SKM-1 treated with dmso at 0.1 percent for 144 hours (cell line): ENCODE measurements at regions not wholly inside any gene's neighbourhood (a gene's known extent, or its start where the extent isn't known, plus 50 kb on each side); places are given as distances from the start of the nearest gene placed in this dataset.

ENCODE experiments used
- DNase-seq: peaks from one replicate; lab custom pipeline; 2025; ENCODE audit not compliant: unreplicated experiment; lab: John Stamatoyannopoulos, UW

DNA sequence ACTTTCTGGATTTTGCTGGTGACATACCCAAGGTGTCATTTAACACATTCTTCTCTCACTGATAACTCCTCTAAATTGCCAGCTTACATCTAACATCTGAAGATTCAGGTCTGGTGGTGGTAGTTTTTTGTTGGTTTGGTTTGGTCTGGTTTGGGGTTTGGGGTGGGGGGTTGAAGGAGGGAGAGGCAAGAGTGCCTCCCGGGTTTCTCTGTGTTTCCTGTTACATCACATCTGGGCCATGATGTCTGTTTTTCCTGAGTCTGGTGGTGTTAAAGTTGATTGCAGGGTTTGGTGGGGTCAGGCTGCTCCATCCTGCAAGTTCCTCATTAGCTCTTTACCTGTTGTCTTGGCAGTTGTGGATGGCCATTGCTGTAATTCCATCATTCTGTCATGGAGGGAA, 155.8 kb upstream of the UBL3 start:
- peak; percentile 14 for DNase-seq

DNA sequence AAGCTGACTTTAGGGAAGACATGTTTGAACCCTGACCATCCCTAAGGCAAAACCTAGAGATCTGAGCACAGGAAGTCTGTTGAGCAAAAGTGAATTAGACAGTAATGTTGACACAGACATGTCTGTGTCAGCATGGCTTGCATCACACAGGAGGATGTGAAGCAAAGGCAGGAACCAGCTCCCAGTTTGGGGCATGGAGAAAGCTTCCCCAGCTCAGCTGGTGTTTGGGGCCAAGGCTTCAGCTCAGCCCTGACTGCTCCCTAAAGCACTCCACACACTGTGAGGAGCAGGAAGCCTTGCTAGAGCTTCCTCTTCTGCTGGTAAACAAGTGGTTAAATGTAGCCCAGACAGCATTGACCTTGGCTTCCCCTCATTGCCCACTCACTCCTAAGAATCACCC, 153.8 kb upstream of the UBL3 start:
- DNase-seq: peak; percentile 75

DNA sequence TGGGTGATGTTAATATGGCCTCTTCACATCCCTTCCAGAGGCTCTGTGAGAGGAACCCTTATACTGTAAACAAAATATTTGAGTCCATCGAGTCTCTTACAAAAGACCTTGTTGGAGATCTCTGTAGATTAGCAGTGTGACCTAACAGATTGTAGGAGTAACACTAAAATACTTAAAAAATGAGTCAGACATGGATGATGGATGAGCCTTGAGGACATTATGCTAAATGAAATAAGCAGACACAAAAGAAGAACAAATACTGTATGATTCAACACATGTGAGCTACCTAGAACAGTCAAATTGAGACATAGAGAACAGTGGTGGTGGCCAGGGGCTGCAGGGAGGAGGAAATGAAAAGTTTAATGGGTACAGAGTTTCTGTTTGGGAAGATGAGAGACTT, 152.2 kb upstream of the UBL3 start:
- DNase-seq: no peak

DNA sequence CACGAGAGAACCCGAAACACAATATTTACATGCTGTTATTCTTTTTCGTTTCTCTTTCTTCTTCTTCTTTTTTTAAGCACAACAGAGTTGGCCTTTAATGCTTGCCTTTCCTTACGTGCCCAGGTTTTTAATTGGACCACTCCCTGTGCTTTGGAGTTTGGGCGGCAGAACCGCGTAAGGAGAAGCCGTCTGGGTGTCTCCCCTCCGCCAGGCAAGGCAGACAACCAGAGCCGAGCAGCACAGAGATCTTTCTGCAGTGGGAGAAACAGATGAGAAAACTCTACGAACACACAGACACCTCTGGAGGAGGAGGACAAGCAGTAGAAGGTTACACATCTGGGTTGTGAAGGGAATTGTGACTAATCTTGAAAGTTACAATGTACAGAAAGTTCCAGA, 150.0 kb upstream of the UBL3 start:
- DNase-seq: no peak

DNA sequence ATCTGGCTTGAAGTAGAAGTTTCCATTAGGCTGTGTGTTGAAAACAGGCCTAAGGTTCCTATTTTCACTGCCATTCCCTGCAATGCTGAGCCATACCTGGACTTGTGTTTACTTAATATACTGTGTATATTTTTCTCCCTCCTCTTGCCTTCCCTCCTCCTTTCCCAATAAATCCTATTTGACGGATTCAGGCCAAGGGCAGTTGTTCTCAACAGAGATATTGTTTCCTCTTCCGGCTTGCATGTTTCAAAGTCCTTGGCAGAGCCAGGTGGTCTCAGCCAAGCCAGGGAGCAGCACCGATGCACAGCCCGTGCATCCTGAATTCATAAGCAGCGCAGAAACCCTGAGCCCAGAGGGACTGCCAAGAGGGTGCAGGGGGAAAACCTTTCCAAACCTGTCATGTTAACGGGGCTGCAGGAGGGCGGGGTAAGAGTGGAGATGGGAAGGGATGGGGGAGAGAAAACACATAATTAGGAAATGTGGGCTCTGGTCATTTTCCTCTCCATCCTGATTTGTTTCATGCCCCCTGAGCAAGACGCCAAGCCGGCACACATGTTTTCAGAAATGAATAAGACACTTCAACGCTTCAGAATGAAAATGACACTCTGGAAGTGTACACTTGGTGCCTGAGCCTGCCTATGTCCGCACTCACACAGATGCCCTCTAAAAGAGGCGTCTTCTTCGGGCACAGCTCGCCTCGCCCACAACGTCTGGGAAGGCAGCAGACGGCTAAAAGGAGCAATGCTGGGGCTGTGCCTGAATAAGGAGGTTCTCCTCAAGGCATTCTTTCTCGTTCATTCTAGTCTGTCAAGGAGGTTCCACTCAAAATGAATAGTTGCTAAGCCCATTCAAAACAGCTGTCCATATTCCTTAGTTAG, 149.3 kb upstream of the UBL3 start:
- DNase-seq: no peak

DNA sequence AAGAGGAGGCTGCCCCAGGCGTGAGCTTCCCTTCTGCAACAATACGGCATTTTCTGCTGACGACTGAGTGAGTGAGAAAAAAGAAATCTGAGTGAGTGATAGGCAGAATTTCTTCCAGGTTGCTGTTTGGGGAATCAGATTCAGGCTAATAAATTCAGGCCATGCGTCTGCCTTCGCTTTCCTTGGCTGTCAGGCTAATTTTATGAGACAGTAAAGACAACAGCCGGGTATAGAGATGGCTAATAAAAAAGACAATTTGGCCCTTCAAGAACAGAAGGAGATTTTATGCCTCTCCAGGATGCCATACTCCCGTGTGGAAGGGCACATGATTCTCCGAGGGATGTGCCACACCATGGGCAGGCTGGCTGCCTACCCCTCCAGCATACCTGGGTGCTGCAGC, 145.9 kb upstream of the UBL3 start:
- no peak for DNase-seq

DNA sequence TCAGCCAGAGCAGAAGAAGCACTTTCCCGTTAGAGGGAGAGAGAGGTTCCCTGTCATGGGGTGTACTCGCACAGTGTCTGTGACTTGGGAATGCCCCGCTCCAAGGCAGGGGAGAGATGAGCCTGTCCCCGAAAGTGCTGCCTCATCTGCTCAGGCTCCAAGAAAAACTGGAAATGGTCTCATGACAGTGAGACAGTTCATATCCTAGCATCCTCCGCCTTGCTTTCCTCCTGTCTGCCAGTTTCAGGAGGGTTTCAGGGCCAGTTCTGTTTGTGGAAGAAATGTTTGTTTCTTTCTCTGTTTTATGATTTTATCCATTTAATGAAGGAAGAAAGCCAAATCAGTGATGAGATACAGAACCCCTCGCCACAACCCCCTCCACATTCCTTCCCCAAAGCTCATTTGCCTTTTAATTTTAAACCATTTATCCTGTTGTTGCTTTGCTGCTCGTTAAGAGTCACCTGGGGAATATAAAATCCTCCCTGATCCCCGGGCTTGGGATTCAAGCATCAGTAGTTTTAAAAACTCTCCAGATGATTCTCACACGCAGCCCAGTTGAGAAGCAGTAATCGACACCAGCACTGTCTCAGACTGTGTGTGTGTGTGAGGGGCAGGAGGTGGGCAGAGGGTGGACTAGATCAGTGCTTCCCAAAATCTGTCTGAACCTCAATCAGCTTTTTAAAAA, 144.6 kb upstream of the UBL3 start:
- DNase-seq: no peak

DNA sequence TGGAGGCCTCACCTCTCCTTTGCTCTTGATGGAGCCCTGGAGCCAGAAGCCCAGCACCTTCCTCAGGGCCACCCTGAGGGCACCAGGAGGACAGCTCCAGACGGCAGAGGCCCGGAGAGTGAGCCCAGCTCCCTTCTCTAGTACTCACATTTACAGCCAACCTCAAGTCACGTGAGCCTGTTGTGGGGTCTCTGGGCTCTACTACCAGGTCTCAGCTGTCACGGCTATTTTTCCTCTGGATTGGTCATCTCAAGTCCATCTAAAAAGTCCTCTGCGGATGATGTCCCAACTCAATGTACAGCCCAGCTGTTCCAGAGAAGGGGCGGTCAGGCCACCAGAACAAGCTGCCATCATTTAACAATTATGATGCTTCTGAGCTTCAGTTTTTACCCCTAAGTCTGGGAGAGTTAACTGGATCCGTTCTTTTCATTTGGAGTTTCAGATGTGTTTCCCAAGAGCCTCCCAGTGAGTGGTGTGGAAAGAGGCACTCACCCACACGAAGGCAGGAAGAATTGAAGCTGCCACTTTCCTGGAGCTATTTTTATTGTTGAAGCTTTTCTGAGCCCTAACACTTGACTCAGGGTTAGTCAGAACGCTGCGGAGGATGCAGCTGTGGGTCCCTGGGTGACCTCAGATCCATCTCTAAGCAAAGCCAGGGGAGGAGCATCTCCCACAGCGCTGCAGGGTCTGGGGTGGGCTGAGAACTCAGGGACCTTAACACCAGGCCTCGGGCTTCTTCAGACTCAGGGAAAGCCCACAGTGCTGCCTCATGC, 143.5 kb upstream of the UBL3 start:
- no peak for DNase-seq

DNA sequence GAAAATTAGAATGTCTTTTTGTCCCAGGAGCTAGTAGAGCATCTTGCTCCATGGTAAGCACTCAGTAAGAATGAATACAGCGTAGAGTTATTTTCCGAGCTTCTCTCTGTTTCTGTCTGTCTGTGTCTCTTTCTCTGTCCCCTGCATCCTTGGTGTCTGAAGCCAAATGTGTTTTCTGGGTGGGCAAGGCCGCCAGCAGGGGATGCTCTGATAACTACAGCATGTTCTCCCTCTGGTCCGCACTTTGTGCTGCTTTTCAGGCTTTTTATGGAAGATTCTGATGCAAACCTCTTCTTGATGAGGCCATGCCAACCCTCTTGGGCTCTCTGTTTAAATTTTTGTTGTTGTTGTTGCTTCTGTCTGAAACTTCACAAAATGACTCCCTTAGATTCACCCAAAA, 142.8 kb upstream of the UBL3 start:
- DNase-seq: no peak

DNA sequence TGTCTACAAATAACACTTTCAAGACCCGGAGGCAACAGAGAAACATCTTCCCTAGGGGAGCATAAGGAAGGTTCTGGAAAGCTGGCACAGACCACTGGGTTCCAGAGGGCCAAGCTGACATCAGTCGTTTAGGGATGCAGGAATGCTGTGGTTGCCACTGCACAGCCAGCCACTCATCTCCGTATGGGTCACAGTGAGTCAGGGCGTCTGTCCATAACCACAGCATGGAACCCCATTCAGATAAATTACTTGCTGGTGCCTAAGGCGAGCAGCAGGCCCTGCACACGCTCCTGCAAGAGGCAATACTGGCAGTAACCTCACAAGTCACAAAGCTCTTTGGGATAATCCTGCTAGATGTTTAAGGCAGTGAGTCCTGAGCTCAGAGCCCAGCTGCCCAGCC, 140.9 kb upstream of the UBL3 start:
- DNase-seq: no peak

DNA sequence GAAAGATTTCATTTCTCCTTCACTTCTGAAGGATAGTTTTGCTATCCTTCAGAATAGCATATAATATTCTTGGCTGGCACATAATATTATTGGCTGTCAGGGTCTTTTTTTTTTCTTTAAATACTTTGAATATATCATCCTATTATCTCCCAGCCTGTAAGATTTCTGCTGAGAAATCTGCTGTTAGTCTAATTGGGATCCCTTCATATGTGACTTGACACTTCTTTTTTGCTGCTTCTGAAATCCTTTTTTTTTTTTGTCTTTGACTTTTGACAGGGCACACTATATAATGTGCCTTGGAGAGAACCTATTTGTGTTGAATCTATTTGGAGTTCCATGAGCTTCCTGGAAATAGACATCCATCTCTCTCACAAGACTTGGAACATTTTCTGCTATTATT, 136.9 kb upstream of the UBL3 start:
- DNase-seq: no peak

DNA sequence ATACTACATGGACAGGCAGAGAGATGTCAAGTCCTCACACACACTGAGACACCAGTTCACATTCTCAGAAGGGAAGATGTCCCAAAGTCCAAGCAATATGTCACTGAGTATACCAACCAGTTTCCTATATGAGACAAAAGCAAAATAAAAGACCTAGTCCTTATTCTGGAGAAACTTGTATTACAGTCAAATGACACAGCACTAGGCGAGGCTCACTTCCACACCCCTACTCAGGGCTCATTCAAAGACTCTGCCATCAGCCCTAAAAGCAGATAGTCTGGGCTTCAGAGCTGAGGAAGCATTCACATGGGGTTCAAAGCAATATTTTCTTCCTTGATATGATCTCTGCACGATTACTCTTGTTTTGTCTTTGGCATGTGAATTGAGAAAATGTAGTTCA, 129.9 kb upstream of the UBL3 start:
- no peak for DNase-seq

DNA sequence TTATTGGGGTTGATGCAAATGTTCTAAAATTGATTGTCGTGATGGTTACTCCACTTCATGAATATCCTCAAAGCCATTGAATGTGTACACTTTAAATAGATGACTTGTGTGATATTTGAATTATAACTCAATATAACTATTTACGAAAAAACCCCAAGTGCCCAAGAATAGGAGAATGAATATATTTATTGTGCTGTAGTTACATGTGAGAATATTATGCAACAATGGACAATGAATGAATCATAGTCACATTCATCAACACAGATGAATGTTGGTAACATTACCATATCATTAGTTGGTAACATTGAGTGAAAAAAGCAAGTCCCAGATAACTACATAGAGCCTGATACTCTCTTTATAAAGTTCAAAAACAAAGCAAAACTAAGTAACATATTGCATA, 127.8 kb upstream of the UBL3 start:
- no peak for DNase-seq

DNA sequence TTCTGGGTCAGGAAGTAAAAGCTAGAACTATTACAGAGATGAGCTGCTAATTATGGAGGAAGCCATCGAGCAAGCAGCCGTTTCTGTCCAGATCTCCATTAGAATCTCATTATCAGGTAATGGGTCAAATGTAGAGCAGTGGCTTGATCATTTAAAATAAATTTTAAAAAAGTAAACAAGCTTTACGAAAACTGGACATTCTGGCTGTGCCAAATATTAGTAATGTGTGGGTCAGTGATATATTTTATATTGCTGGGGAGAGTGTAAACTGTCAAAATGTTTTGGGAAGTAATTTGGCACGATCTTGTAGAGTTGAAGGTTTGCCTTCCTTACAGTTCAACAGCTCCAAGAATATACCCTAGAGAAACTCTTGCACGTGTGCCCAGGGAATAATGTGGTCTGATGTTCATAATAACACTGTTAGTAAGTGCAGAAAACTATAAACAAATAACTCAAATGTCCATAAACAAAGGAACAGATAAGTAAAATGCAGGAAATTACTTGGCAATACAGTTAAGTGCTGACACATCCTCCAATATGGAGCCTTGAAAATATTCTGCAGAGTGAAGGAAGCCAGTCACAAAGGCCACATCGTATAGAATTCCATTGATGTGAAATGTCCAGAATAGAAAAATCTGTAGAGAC, 127.2 kb upstream of the UBL3 start:
- DNase-seq: no peak

DNA sequence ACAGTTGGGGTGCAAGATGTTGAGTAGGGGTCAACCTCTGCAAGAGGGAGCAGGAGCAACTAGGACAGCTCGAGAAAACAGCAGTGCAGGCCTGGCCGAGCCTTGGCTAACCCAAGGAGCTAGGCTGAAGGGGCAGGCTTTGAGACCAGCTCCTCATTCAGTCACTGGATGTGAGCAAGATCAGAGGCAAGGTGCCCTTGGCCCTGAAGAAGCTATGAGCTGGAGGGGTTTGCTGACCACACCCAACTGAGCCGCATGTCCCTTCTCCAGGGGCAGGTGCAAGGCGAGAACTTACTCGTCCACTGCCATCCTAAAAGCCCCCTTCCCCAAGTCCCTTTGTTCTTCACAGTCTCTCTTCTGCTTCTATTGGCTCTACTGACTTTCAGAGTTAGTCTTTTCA, 126.1 kb upstream of the UBL3 start:
- DNase-seq: no peak

DNA sequence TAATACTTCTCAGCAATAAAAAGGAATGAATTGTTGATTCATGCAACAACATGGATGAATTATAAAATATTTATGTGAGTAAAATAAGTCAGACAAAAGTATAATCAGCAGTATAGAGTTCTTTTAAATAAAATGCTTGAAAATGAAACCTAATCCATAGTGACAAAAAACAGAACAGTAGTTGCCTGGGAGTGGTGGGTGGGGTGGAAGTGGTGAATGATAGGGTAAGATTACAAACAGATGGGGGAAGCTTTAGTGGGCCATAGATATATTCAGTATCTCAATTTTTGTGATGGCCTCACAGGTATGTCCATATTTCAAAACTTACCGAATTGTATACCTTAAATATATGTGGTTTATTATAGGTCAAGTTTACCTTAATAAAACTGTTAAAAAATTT, 124.9 kb upstream of the UBL3 start:
- DNase-seq: no peak

DNA sequence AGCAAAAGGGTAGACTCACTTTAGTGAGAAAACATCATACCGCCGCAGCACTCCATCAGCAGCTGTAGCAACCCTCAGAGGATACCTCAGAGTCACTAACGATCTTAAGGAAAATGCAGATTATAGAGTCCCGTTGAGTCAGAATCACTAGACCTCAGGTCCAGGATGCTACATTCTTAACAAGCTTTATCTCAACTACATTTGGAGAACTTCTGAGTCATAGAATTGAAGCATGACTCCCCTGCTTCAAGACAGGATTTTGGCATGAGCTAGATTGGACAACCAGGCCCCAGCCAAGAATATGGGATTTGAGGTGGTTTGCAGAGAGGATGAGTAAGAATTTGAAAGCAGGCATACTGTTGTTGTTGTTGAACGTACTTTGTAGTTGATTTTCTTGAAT, 118.9 kb upstream of the UBL3 start:
- DNase-seq: no peak

DNA sequence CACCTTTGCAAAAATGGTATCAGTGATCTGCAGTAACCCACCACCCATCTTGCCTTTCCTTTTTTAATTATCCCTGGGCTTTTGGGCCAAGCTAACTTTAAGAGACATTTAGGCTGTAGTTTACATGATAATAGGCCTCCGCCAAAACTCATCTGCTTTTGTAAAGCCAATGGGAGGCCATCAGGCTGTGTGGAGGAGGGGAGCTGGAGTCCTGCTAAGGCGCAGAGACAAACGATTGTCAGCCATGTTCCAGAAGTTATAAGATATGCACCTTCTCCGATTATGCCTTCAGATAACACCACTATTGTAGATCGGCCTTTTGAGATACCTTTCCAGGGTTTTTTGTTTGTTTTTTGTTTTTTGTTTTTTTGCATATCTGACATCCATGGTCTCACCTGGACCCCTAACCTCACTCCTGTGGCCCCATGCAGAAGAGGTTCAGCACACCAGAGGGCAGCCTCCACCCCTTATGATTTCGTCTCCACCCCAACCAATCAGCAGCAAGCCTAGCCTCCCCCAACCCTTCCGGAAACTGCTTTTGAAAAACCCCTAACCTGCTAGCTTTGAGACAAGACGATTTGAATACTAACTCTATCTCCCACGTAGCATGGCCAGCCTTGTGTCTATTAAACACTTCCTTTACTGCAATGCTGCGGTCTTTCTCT, 113.9 kb upstream of the UBL3 start:
- DNase-seq: no peak

DNA sequence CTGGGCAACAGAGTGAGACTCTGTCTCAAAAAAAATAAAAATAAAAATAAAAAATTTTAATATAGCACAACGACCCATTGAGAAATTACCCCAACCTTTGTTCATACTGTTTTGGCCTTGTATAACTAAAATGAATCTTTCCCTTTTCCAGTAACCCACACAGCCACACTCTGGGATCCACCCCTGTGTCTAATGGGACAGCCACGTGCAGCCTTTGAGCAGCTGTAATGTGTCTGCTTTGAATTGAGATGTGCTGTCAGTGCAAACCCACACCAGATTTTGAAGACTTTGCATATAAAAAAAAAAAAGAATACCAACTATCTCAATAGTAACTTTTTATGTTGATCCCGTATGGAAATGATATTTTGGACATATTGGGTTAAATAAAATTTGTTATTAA, 112.7 kb upstream of the UBL3 start:
- DNase-seq: no peak

DNA sequence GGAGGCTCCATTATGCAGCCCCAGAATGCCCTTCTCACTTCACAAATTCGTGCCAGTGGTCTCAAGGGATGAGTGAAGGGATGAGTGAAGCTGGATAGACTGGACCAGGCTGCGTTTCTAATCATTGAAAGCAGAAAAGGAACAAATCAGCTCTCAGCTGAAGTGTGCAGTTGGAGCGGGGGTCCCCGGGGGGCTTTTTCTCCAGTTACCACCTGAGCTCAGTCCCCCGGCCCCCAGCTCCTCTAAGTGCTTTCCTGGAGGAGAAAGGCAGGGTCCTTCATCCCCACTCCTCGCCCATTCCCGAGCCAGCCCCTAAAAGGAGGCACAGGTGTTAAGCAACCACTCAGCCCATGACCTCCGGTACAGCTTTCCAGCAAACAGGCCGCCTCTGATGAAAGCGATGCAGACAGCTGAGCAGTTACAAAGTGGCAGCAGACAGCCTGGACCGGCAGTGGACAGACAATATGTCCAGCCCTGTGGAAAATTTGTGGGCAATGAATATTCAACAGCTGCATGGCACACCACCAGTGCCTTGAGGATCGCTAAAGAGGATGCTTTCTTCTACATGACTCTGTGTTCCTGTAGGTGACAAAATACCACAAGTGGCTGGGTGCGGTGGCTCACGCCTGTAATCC, 110.7 kb upstream of the UBL3 start:
- no peak for DNase-seq
